ENCODE measurements at regions not wholly inside any gene's neighbourhood (a gene's known extent, or its start where the extent isn't known, plus 50 kb on each side); places are given as distances from the start of the nearest gene placed in this dataset.
A peak's percentile ranks its signal among the peaks of the same experiment; 100 is the strongest.
"Not testable (repeated sequence)": the region's sequence is repeated elsewhere in the genome, so short reads cannot be mapped to it uniquely, and the experiment has no call there.

GRCh38 chr10:22105270-22105669 is 101.7 kb upstream of the DNAJC1 start:
- Histone ChIP-seq H3K4me1 (replicated peaks in 1 of 2) (no peaks in the 10 kb centered on the region), H3K9me3 (replicated peaks in 1 of 3) (no peaks in the 10 kb centered on the region), H3K4me3 (no peak overlapping the region), H3K27me3 (no peaks in the 10 kb centered on the region), H3K36me3 (replicated peaks in 1 of 2) (no peaks in the 10 kb centered on the region), H3K27ac (no peak overlapping the region)
- no peak for DNase-seq
- WGBS, 4 donors, result 77 to 83% (median 80%) methylated on average over 4 of the region's 4 CpGs
- intact Hi-C loops (cut with DNase I), result no loop called here
- TF ChIP-seq POLR2A (IDR thresholded peaks at IDR 0.05) (no peak), CTCF (IDR thresholded peaks at IDR 0.05) (no peak)

- intact Hi-C loops (cut with DNase I), result no loop called here
- Histone ChIP-seq H3K4me1 (replicated peaks in 1 of 2) (no peaks in the 10 kb centered on the region), H3K9me3 (replicated peaks in 1 of 3) (no peaks in the 10 kb centered on the region), H3K27me3 (no peaks in the 10 kb centered on the region), H3K36me3 (replicated peaks in 1 of 2) (no peaks in the 10 kb centered on the region), H3K27ac (no peak overlapping the region), H3K4me3 (no peak overlapping the region)
- WGBS, 4 donors, result 67 to 89% (median 84%) methylated on average over 3 to 4 of the region's 4 CpGs
- no peak for DNase-seq
- TF ChIP-seq POLR2A (IDR thresholded peaks at IDR 0.05), result no peak
- TF ChIP-seq CTCF (IDR thresholded peaks at IDR 0.05), result peak in 1 of 6 experiments; percentile 11
Measured at GRCh38 chr10:22103701-22104470, 100.4 kb upstream of the DNAJC1 start.

GRCh38 chr10:22097696-22098095 is 94.2 kb upstream of the DNAJC1 start:
- WGBS, 4 donors, result 86 to 94% (median 89%) methylated on average over 2 to 3 of the region's 3 CpGs
- Histone ChIP-seq H3K36me3 (replicated peaks in 1 of 2) (no peaks in the 10 kb centered on the region), H3K4me1 (replicated peaks in 1 of 2) (no peaks in the 10 kb centered on the region), H3K27ac (no peak overlapping the region), H3K27me3 (no peaks in the 10 kb centered on the region), H3K4me3 (no peak overlapping the region), H3K9me3 (replicated peaks in 1 of 3) (no peaks in the 10 kb centered on the region)
- intact Hi-C loops (cut with DNase I), result no loop called here
- no peak for DNase-seq
- TF ChIP-seq POLR2A (IDR thresholded peaks at IDR 0.05) (no peak), CTCF (IDR thresholded peaks at IDR 0.05) (no peak)

- H3K27me3 ChIP-seq; H3K9me3 ChIP-seq (replicated peaks in 1 of 3); H3K27ac ChIP-seq; intact Hi-C loops (cut with DNase I); H3K4me1 ChIP-seq (replicated peaks in 1 of 2); H3K4me3 ChIP-seq; H3K36me3 ChIP-seq (replicated peaks in 1 of 2); DNase-seq: not testable (repeated sequence)
- 46 to 74% (median 56%) methylated on average over 1 of the region's 1 CpG for WGBS, 4 donors
Measured at GRCh38 chr10:22091260-22091659, 87.7 kb upstream of the DNAJC1 start.

GRCh38 chr10:22087402-22087738 is 83.8 kb upstream of the DNAJC1 start:
- Histone ChIP-seq H3K27me3 (no peaks in the 10 kb centered on the region), H3K36me3 (replicated peaks in 1 of 2) (no peaks in the 10 kb centered on the region), H3K4me3 (no peak overlapping the region), H3K4me1 (replicated peaks in 1 of 2) (no peaks in the 10 kb centered on the region), H3K27ac (no peak overlapping the region), H3K9me3 (replicated peaks in 1 of 3) (no peaks in the 10 kb centered on the region)
- 68 to 78% (median 71%) methylated on average over 2 of the region's 2 CpGs for WGBS, 4 donors
- TF ChIP-seq POLR2A (IDR thresholded peaks at IDR 0.05) (no peak), CTCF (IDR thresholded peaks at IDR 0.05) (no peak)
- intact Hi-C loops (cut with DNase I), result no loop called here
- no peak for DNase-seq
